ENCODE measurements at regions not wholly inside any gene's neighbourhood (a gene's known extent, or its start where the extent isn't known, plus 50 kb on each side); places are given as distances from the start of the nearest gene placed in this dataset.

GRCh38 chr1:201718346-201719202 is 110.4 kb upstream of the IPO9 start:
- no peak for DNase-seq (ENCODE audit: extremely low read depth, insufficient read length)
- Histone ChIP-seq H3K36me3 (ENCODE audit: control insufficient read depth, insufficient read depth, low read length) (no peaks in the 10 kb centered on the region), H3K27me3 (replicated peaks; ENCODE audit: control insufficient read depth, insufficient read depth, low read length) (no peaks in the 10 kb centered on the region; the same call in 1 of the 2 replicates), H3K4me3 (replicated peaks; ENCODE audit: low read depth, low read length) (no peak overlapping the region)
- TF ChIP-seq, protein P1, sequence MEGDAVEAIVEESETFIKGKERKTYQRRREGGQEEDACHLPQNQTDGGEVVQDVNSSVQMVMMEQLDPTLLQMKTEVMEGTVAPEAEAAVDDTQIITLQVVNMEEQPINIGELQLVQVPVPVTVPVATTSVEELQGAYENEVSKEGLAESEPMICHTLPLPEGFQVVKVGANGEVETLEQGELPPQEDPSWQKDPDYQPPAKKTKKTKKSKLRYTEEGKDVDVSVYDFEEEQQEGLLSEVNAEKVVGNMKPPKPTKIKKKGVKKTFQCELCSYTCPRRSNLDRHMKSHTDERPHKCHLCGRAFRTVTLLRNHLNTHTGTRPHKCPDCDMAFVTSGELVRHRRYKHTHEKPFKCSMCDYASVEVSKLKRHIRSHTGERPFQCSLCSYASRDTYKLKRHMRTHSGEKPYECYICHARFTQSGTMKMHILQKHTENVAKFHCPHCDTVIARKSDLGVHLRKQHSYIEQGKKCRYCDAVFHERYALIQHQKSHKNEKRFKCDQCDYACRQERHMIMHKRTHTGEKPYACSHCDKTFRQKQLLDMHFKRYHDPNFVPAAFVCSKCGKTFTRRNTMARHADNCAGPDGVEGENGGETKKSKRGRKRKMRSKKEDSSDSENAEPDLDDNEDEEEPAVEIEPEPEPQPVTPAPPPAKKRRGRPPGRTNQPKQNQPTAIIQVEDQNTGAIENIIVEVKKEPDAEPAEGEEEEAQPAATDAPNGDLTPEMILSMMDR (IDR thresholded peaks at IDR 0.05; ENCODE audit: insufficient read depth, low read length, poor library complexity, severe bottlenecking) = no peak

DNA sequence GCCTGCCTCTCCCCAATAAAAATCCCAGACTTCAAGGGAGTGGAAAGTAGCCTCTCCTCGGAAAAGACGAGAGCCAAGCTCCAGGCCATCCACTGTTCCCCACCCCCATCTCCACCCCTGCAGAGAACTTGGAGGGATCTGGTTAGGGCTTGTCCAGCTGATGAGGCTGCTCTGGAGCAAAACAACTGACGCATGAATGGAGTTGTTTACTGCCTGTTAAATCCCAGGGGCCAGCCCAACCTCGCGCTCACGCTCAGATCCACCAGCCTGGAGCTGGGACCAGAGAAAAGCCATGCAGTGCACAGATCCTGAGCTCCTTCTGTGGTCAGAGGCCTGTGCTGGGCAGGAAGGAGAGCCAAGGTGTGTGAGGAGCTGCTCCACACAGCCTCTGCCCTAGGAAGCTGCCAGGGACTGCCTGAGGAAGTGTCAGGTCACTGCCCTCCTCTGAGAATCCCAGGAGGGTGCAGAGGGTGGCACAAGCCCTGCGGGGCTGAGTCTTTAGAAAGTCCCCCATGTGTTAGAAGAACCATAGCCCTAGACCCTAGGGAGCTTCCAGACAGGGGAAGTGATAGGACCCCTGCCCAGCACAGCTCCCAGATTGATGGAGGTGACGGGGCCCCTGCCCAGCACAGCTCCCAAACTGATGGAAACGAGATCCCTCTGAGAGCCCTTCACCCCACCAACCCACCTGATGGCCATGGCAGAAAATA is 109.0 kb upstream of the IPO9 start:
- Histone ChIP-seq H3K27me3 (replicated peaks; ENCODE audit: control insufficient read depth, insufficient read depth, low read length) (peaks cover 2% of the 10 kb centered on the region; the same call in 1 of the 2 replicates), H3K4me3 (replicated peaks; ENCODE audit: low read depth, low read length) (no peak overlapping the region), H3K36me3 (ENCODE audit: control insufficient read depth, insufficient read depth, low read length) (no peaks in the 10 kb centered on the region)
- TF ChIP-seq, protein P1 (IDR thresholded peaks at IDR 0.05; ENCODE audit: insufficient read depth, low read length, poor library complexity, severe bottlenecking) = no peak
- DNase-seq (ENCODE audit: extremely low read depth, insufficient read length) = no peak

DNA sequence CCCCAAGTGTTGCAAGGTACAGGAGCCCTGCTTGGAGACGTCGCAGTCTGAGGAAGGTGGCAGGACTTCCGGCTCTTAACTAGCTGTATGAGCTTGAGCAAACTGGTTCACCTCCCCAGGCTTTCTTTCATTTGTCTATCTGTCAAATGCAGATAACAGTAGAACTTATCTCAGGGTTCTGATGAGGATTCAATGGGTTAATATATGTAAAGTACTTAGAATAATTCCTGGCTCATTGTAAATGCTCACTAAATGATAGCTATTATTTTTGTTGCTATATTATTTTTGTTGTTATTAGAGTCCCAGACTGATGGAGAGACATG is 108.5 kb upstream of the IPO9 start:
- DNase-seq (ENCODE audit: extremely low read depth, insufficient read length) = no peak
- TF ChIP-seq, protein P1 (IDR thresholded peaks at IDR 0.05; ENCODE audit: insufficient read depth, low read length, poor library complexity, severe bottlenecking) = no peak
- no peak overlapping the region for H3K4me3 ChIP-seq (replicated peaks; ENCODE audit: low read depth, low read length)
- peaks cover 2% of the 10 kb centered on the region; the same call in 1 of the 2 replicates for H3K27me3 ChIP-seq (replicated peaks; ENCODE audit: control insufficient read depth, insufficient read depth, low read length)
- no peaks in the 10 kb centered on the region for H3K36me3 ChIP-seq (ENCODE audit: control insufficient read depth, insufficient read depth, low read length)

DNA sequence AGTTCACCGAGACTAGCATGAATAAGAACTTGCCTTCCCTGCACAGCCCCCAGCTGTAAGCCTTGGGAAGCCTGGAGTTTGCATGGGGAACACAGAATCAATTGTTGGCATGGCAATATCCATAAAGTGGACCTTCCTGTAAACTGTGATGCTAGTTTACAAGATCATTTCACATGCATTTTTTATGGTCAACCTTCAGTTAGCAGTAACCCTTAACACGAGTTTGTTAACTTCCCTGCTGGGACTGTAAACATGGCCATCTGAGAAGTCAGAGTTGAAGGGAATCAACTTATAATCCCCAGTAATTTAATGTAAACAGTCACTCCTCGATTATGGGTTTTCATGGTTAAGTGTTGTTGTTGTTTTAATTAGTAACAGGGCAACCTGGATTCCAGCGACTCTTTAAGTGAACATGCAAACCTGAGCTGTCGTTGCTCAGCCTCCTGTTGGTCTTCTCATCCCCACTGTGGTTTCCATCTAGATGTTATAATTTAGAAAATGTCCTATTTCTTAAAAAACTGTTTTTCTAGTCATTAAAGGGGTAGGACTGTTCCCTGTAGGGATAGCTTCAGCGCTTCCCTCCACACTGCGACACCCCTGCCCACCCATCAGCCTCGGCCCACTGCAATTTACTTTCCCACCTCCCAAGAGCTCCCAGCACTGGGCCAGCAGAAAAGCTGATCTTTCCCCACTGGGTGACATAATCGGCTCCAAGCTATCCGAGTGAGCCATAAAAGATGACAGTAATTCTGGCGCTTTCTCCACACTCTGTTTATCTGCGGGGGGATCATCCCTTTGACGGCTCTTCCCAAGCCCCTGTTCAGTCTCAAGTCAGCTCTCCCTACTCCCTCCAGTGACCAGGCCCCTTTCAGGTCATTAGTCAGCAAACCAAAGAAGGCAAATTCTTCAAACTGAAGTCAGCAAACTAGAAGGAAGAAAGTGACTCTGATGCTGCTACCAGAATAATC is 107.6 kb upstream of the IPO9 start:
- no peaks in the 10 kb centered on the region for H3K36me3 ChIP-seq (ENCODE audit: control insufficient read depth, insufficient read depth, low read length)
- H3K27me3 ChIP-seq (replicated peaks; ENCODE audit: control insufficient read depth, insufficient read depth, low read length) = peaks cover 2% of the 10 kb centered on the region; the same call in 1 of the 2 replicates
- DNase-seq (ENCODE audit: extremely low read depth, insufficient read length) = no peak
- H3K4me3 ChIP-seq (replicated peaks; ENCODE audit: low read depth, low read length) = no peak overlapping the region
- TF ChIP-seq, protein P1 (IDR thresholded peaks at IDR 0.05; ENCODE audit: insufficient read depth, low read length, poor library complexity, severe bottlenecking) = no peak

GRCh38 chr1:201724039-201724765 is 104.8 kb upstream of the IPO9 start:
- no peak for DNase-seq (ENCODE audit: extremely low read depth, insufficient read length)
- no peaks in the 10 kb centered on the region for H3K36me3 ChIP-seq (ENCODE audit: control insufficient read depth, insufficient read depth, low read length)
- peaks cover 2% of the 10 kb centered on the region; the same call in 1 of the 2 replicates for H3K27me3 ChIP-seq (replicated peaks; ENCODE audit: control insufficient read depth, insufficient read depth, low read length)
- TF ChIP-seq, protein P1 (IDR thresholded peaks at IDR 0.05; ENCODE audit: insufficient read depth, low read length, poor library complexity, severe bottlenecking) = no peak
- H3K4me3 ChIP-seq (replicated peaks; ENCODE audit: low read depth, low read length) = no peak overlapping the region

Measured in GM06990 (cell line).